ENCODE measurements at regions not wholly inside any gene's neighbourhood (a gene's known extent, or its start where the extent isn't known, plus 50 kb on each side); places are given as distances from the start of the nearest gene placed in this dataset.
"Not testable (repeated sequence)": the region's sequence is repeated elsewhere in the genome, so short reads cannot be mapped to it uniquely, and the experiment has no call there.

DNA sequence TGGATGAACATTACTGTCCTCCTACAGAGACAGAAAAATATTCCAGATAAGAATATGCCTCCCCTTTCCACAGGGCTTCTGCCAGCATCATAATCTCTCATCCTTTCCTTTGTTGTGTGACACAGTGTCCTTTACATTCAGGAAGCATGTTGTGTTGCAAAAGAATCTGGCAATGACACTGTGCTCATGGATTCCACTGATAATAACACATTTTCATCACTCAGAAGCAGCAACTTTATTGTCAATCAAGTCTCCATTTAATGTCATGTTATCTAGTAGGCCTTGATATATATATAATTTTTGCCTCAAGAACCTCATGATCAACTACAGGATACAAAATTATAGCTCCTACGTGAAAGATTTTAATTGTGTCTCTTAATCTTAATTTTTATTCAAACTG is 833.9 kb downstream of the FSTL5 start:
- DNase-seq (ENCODE audit: low read depth): no peak

DNA sequence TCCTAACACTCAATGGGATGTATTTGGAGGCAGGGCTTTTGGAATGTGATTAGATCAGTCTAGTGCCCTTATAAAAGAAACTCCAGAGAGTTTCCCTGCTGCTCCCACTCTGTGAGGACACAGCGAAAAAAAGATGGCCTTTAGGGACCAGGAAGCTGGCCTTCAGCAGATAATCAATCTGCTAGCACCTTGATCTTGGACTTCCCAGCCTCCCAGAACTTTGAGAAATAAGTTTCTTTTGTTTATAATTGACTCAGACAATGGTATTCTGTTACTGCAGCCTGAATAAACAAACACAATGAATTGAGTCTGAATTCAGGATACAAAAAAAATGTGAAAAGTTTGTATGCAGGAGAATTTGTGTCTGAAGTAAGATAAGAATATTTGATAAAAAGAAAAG is 842.1 kb downstream of the FSTL5 start:
- DNase-seq (ENCODE audit: low read depth): no peak

DNA sequence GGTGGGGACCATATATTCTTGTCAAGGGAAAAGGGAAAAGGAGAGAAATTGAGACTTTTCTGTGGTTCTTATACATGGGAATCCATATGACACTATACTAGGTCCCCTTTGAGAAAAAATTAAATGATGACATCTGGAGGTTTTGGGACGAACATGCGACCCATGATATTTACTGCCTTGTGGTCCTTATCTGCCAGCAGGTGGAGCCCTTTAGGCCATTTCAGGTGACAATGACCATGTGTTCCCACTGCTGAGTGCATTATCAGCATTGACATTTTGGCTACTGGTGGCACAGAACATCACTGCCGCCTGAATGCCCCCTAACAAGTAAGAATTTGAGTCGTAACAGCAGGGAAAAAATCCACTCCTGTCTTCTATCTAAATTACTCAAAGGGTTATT is 843.4 kb downstream of the FSTL5 start:
- peak; percentile 2 for DNase-seq (ENCODE audit: low read depth)

DNA sequence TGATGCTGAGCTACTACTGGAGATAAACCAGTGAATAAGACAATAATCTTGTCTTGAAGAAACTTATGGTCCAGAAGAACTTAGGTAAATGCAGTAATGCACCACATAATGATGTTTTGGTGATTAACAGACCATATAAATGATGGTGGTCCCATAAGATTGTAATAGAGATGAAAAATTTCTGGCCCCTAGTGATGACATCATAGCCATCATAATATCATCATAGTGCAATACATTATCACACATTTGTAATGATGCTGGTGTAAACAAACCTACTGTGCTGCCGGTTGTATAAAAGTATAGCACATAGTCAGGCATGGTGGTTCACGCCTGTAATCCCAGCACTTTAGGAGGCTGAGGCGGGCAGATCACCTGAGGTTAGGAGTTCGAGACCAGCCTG is 846.8 kb downstream of the FSTL5 start:
- no peak for DNase-seq (ENCODE audit: low read depth)

DNA sequence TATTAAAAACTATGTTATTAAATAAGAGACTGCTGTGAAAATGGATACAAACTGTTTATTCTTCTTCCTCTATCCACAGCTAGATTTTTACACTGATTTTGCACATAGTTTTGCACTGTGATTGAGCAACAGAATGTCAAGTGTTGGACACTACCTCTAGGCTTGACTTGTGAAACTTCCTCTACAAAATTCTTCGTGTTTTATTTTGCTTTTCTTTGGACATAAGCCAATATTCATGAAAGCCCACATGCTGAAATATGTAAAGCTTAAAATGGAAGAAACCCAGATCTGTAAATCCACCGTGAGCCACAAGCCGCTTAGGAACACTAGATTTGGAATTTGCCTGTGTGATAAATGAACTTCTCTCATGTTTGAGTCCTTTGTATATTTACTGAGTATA is 849.4 kb downstream of the FSTL5 start:
- DNase-seq (ENCODE audit: low read depth): no peak

DNA sequence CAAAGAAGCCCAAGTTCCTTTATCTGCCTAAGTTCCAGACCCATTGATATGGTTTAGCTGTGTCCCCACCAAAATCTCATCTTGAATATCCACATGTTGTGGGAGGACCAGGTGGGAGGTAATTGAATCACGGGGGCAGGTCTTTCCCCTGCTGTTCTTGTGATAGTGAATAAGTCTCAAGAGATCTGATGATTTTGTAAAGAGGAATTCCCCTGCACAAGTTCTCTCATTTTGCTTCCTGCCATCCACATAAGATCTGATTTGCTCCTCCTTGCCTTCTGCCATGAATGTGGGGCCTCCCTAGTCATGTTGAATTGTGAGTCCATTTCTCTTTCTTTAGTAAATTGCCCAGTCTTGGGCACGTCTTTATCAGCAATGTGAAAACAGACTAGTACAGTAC is 860.2 kb downstream of the FSTL5 start:
- DNase-seq (ENCODE audit: low read depth): no peak

DNA sequence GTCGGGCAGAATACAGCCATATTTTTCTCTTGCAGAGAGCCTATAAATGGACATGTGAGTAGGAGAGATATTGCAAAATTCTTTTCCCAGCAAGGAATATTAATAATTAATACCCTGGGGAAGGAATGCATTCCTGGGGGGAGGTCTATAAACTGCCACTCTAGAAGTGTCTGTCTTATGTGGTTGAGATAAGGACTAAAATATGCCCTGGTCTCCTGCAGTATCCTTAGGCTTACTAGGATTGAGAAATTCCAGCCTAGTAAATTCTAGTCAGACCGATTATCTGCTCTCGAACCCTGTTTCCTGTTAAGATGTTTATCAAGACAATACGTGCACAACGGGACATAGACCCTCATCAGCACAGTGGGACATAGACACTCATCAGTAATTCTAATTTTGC is 872.6 kb downstream of the FSTL5 start:
- DNase-seq (ENCODE audit: low read depth): no peak

DNA sequence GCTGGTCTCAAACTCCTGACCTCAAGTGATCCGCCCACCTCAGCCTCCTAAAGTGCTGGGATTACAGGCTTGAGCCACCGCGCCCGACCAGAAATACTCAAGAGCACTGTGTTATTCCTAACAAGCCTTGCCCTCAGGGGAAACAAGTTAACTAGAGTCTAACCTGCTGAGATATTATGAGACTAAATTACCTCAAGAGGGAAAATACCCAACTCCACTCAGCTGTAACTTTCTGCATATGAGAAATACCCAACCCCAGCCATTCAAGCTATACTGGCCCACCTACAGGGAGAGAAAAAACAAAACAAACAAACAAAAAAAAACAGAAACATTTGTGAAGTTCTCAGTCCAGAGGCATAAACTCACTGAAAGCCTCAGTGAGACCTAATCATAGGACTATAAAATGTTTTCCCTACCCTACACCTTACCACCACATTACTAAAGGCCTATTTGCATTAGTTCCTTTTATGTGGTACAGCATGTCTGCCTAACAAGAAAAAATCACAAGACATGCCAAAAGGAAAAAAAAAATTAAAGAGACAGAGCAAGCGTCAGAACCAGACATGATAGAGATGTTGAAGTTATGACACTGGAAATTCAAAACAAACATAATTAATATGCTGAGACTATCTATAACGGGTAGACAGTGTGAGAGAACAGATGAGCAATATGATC is 876.0 kb downstream of the FSTL5 start:
- no peak for DNase-seq (ENCODE audit: low read depth)

DNA sequence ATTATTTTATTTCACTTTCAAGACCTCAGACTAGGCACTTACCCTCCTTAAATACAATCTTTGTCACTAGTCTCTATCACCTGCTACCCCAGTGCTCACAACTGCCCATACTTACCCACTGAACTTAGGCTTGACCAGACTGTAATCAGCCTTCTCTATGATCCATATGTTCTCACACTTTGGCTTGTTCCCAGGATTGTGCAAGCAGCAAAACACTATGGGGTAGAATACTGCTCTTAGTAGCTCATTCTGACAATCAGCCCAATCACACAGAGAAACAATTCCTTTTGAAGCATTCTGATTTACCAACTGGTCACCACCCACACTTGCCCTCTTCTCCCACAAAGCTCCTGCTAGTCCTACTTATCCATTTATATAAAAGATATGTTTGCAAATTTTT is 878.3 kb downstream of the FSTL5 start:
- DNase-seq (ENCODE audit: low read depth): no peak

DNA sequence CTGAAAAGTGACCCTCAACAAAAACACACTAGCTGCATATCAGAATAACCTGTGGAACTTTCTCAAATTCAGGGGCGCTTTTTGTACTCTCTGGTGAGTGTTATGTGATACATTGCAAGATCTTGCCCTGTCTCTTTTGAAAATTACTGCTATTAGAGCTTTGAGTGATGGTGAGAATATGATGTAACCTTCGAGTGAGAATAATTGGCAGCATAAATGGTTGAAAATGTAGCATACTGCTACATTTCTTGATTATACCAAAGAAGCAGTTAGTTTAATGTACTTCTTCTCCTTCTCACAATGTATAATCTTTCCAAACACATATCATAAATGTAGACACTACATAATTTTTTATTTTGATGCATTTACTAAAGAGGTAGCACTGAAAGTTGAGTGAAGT is 882.9 kb downstream of the FSTL5 start:
- DNase-seq (ENCODE audit: low read depth): no peak

DNA sequence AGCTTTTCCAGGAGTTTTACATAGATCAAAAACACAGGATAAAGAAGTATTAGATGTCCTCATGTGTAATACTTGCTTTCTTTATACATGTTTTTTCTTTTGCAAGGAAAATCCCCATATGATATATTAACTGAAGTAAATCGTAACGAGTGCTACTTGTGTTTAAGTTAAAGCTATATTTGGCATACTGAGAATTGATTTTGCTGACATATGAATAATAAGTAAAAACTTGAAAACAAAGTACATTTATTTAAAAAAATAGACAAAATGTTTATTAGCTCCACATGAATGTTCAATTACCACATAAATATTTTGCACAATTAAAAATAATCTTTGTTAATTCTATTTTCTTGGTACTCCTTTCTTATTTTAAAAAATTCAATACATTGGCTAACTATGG is 884.7 kb downstream of the FSTL5 start:
- no peak for DNase-seq (ENCODE audit: low read depth)

DNA sequence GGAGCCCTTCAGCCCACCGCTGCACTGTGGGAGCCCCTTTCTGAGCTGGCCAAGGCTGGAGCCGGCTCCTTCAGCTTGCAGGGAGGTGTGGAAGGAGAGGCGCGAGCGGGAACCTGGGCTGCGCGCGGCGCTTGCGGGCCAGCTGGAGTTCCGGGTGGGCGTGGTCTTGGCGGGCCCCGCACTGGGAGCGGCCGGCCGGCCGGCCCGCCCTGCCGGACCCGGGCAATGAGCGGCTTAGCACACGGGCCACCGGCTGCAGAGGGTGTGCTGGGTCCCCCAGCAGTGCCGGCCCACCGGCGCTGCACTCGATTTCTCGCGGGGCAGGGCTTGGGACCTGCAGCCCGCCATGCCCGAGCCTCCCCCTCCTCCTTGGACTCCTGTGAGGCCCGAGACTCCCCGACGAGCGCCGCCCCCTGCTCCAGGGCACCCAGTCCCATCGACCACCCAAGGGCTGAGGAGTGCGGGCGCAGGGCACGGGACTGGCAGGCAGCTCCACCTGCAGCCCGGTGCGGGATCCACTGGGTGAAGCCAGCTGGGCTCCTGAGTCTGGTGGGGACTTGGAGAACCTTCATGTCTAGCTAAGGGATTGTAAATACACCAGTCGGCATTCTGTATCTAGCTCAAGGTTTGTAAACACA is 886.5 kb downstream of the FSTL5 start:
- not testable (repeated sequence) for DNase-seq (ENCODE audit: low read depth)

DNA sequence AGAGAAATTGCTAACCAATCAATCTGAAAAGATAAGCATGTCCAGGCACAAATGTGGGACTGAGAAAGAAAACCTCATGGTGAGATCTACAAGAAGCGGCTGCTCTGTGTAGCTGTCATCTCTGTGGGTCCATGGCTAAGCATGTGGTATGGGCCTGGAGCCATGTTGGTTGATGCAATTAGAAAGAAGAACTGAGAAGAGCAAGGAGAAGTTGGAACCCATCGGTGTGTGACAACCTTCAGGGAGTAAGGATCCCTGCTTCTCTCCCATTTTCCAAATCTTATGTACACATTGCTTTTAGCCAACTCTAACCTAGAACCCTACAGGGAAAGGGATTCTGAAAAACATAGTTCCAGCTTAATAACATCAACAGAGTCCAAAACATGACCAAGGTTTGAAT is 890.2 kb downstream of the FSTL5 start:
- no peak for DNase-seq (ENCODE audit: low read depth)

DNA sequence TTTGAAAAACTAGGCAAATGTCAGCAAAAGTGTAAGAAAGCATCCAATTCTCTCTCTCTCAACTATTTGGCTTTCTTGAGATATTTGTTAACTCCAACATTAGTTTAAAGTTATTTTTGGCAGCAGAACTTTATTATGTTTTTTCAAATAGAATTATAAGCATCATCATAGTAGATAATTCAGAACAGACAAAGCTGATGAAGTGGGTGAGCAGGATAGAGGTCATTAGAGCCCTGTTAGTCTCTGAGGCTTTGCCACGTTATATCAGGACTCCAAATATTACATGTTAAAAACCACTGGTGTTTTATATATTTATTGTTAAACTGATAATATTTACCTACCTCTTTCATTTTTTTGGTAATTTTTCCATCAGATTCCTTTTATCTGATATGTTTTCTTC is 903.0 kb downstream of the FSTL5 start:
- DNase-seq (ENCODE audit: low read depth): no peak

DNA sequence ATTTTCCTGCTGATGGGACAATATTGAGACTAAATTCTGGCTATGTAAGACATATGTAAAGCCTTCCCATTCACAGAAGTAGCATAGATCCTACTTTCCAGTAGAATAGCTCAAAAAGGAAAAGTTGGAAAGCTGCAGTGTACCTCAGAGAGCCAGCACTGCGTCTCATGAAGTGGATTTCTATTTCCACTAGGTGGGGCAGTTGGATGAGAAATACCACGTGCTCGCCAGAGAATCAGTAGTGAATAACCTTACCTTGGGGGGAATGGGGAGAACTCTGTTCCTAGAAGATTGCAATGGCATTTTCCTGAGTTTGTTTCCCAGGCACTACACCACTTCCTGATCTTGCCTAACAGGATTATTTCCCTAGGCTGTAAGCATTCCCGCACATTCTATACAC is 907.1 kb downstream of the FSTL5 start:
- DNase-seq (ENCODE audit: low read depth): no peak

DNA sequence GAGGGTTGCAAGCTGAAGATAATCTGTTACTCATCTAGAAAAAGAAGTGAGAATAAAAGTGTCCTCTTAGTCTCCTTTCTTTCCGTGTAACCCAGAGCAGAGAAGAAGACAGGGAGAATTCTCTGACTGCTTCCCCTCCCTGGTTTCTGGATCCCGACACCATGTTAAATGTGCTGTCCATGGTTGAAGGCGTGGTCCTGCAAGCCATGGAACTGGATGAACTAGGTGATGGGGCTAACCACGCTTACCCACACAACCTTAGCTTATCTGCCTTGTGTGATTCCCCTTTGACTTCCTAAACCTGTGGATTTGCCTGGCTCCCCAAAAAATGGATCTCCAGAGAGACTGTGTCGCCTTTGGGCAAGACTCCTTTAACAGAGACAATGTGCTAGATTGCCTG is 907.6 kb downstream of the FSTL5 start:
- DNase-seq (ENCODE audit: low read depth): no peak

DNA sequence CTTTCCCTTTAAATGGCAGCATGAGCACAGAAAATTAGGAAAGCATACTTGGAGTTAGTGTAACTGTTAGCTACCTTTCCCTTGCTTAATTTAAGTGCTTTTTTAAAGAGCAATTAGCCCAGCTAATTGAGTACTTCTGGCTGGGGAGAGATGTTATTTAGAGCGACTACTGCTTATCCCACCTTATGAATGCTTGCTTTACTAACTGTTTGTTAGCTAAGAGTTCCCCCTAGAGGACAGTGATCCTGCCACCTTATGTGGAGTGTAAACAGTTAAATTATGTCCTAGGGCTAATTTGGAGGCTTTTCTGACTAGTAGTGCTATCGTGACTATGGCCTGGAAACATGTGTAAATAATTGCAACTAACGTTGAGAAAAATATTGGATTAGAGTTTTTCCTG is 909.4 kb downstream of the FSTL5 start:
- no peak for DNase-seq (ENCODE audit: low read depth)

DNA sequence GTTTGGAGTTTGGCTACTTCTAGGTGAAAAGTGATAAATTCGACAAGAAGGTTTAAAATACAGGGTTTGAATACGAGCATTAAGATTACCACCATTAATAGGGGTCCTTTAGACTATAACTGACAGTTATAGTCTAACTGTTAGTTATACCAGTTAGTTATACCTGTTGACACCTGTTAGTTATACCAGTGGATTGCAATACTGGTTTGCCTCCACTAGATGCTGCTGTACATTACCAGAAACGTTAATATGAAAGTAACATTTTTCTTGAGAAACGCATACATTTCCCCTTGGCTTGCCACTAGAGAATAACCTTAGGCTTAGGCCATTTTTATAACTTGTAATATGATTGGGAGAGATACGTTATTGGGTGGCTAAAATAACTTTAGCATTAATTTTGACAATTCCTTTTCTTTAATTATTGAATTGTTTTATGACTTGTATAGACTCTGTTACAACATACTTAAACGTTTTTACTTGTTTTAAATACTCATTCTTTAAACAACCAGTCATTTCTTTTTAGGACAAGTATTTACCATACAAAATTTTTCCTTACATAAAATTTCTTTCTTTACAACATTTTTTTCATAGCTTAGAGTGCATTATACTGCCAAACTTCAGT is 911.2 kb downstream of the FSTL5 start:
- DNase-seq (ENCODE audit: low read depth): peak; percentile 6

DNA sequence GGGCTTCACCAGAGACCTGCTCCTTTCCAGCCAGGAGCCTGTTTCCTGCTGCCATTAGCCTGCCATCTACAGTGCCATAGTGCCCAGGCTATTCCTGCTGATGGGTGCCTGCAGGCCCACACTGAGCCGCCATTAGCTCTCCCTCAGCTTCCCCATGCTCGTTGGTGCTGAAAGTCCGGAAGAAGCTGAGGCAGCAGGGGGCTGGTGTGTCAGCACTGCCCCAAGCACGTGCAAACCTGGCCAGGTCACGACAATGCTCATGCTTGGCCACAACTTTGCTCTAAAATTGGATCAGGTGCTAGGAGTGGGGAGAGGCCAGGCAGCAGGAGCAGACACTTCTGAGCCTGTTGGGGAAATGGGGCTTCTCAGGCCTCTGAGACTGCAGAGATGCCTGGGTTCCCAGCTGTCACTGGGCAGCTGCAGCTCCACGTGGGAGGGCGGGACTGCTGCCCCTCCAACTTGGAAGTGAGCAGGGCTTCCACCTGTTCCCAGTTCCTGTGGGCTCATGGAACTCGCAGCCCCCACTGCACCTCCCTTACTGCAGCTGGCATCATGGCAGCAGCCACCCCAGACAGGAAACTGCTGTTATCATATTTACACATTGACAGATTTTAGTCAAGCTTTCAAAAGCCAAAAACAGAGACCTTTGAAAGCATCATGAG is 913.9 kb downstream of the FSTL5 start:
- no peak for DNase-seq (ENCODE audit: low read depth)

DNA sequence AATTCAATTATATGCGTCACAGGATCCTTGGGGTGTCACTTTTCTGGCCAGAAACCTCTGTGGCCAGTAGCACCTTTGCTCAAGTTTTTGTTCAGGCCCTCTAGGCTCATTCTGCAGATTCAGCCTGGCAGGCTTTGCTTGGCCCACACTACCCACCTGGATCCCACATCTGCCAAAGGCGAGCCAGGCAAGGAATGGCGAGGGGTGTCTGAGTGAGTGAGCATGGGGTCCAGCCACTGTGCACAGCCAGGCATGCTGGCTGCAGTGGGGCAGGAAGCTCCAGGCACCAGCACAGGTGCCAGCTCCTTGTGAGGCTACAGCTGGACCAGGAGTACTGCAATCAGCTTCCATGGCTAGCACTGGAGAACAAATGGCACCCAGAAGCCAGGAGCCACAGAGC is 914.9 kb downstream of the FSTL5 start:
- no peak for DNase-seq (ENCODE audit: low read depth)

DNA sequence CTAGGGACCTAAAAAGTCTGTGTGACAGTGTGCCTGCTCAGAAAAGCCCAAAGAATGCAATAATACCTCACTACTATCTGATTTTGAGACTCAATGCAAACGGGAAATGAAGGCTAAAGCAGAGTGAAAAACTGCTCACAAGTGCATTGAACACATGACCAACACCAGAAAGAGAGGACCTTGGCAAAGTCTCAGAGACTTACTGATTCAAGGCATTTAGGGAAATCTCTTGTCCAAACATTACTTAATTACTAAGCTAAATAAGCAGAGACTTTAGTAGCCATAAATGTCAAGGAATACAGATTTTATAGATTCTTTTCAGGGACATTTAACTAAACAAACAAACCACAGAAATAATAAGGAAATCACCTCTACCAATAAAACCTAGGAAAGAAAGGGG is 916.0 kb downstream of the FSTL5 start:
- DNase-seq (ENCODE audit: low read depth): no peak

DNA sequence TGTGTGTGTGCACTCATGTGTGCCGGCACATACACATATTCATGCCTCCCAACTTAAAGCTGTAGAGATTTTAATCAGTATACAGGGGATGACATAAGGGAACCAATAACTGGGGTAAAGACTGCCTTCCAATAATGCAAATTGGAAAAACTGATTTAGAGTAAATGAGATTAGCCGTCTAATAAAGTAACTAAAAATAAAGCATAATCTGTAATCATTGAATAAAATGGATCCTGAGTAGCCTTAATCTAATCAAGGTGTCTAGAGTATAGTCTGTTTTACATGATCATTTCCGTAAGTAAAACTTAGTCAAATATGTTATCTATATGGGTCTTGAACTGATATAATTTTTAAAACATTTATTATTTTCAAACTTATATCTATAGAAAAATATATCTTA is 925.8 kb downstream of the FSTL5 start:
- DNase-seq (ENCODE audit: low read depth): no peak

DNA sequence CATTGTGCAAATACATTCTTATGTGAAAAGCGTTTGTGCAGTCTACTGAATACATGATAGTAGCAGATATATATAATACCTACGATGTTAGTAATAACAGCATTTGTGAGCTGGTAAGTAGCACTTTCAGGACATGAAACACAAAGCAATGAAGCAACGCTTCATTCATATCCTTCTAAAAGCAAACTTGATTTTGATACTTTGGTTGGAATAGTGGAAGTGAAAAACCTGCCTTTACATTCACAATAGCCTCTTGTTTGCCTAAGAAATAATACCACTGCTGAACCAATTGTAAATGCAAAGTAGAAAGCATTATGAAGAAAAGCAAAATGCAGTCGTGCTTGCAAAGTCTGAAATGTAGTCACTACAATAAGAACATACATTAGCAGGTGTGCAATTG is 926.3 kb downstream of the FSTL5 start:
- no peak for DNase-seq (ENCODE audit: low read depth)
